ENCODE measurements at regions not wholly inside any gene's neighbourhood (a gene's known extent, or its start where the extent isn't known, plus 50 kb on each side); places are given as distances from the start of the nearest gene placed in this dataset.

DNA sequence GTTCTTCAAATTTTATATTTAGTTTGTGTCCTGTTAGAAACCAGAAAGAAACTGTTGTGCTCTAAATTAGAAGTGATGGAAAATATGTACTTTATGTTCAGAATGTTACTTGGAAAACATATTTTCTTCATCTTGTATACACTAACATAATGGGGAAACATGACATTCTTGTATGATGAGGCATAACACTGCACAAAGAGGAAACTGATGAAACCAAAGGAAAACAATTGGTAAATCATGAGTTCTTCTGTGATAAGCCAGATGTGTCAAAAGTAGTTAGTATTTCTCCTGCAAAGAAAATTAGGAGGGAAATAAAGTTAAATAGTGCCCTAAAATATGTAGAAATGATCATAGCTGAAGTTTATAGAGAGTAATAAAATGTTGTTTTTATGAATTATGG lies 111.1 kb upstream of the FBN2 start:
- no peak for TF ChIP-seq CTCF (IDR thresholded peaks at IDR 0.05; ENCODE audit: control insufficient read depth, insufficient read depth, low read depth, low read length, missing control alignments)
- DNase-seq (ENCODE audit: low read depth), result peak; percentile 46
- no peak overlapping the region for H3K4me3 ChIP-seq (ENCODE audit: control insufficient read depth, low read depth, low read length)

DNA sequence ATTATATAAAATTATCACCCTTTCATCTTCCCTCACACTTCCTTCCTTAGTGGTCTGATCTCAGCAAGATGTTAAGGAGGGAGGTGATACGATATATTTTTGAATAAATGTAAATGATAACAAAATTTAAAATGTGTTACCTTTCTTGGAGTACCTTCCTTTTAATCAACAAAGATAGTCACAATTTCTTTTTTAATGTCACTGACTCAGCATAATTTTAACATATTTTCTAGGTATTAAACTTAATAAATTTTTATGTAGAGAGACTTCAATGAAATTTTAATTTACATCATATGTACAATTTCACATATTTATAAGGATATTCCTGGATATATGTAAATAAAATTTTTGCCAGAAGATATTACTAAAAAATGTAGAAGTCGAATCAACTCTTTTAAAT lies 125.0 kb upstream of the FBN2 start:
- TF ChIP-seq CTCF (IDR thresholded peaks at IDR 0.05; ENCODE audit: control insufficient read depth, insufficient read depth, low read depth, low read length, missing control alignments), result no peak
- DNase-seq (ENCODE audit: low read depth), result no peak
- H3K4me3 ChIP-seq (ENCODE audit: control insufficient read depth, low read depth, low read length), result no peak overlapping the region

DNA sequence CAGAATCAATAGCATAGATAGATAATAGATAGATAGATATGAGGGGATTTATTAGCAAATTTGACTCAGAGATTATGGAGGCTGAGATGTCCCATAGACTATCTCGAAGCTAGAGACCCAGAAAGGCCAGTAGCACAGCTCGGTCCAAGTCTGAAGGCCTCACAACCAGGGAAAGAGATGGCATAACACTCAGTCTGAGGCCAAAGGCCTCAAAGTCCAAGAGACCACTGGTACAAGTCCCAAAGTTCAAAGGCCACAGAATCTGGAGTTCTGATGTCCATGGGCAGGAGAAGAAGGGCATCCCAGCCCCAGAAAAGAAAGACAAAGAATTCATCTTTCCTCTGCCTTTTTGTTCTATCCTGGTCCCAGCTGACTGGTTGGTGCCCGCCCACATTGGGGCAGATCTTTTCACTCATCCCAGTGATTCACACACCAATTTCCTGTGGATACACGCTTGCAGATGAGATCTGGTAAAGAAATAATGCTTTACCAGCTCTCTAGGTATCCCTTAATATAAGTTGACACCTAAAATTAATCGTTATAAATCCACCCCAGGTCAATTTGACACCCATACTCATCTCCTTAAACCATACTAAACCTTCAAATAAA lies 127.8 kb upstream of the FBN2 start:
- no peak for DNase-seq (ENCODE audit: low read depth)
- no peak overlapping the region for H3K4me3 ChIP-seq (ENCODE audit: control insufficient read depth, low read depth, low read length)
- no peak for TF ChIP-seq CTCF (IDR thresholded peaks at IDR 0.05; ENCODE audit: control insufficient read depth, insufficient read depth, low read depth, low read length, missing control alignments)

DNA sequence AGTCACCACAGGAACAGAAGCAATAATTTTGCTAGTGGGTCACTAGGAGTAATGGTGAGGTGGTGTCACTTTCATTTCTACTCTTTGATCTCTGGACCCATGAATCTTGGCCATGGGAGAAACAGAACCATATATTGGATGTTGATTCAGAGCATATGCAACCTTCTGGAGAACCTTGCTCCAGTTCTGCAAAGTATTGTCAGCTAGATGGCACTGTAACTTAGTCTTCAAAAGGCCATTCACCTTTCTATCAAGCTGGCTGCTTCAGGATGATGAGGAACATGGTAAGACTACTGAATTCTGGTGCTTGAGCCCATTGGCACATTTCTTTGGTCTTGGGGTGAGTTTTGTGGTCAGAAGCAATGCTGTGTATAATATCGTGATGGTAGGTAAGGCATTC lies 129.1 kb upstream of the FBN2 start:
- H3K4me3 ChIP-seq (ENCODE audit: control insufficient read depth, low read depth, low read length), result no peak overlapping the region
- DNase-seq (ENCODE audit: low read depth), result no peak
- TF ChIP-seq CTCF (IDR thresholded peaks at IDR 0.05; ENCODE audit: control insufficient read depth, insufficient read depth, low read depth, low read length, missing control alignments), result peak; percentile 18

DNA sequence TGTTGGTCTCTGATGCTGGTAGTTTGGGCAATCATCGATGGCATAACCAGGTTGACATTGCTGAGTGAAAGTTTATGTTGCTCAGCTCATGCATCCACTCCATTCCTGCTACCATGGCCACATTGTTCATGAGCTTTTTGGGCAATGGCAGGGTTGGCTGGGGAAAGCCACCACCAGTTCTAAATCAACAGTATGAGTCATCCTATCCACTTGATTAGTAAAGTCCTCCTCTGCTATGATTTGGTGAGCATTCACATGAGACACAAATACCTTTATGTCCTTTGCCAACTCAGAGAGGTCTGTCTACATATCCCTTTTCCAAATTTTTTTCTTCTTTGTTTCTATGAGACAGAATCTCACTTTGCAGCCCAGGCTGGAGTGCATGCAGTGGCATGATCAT lies 129.7 kb upstream of the FBN2 start:
- no peak for TF ChIP-seq CTCF (IDR thresholded peaks at IDR 0.05; ENCODE audit: control insufficient read depth, insufficient read depth, low read depth, low read length, missing control alignments)
- no peak for DNase-seq (ENCODE audit: low read depth)
- no peak overlapping the region for H3K4me3 ChIP-seq (ENCODE audit: control insufficient read depth, low read depth, low read length)

DNA sequence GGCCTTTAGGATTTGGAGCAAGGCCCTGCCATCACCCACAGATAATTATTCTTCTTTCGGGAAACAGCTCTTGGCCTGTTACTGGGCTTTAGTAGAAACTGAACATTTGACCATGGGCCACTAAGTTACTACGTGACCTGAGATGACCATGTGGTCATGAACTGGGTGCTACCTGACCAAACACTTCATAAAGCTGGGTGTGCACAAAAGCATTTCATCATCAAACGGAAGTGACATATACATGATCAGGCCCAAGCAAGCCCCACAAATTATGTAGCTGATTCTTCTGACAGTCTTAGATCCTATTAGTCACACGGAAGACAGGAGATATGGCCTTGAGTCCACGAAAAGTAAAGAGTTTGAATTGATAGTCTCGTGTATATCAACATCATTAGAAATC lies 130.9 kb upstream of the FBN2 start:
- no peak overlapping the region for H3K4me3 ChIP-seq (ENCODE audit: control insufficient read depth, low read depth, low read length)
- TF ChIP-seq CTCF (IDR thresholded peaks at IDR 0.05; ENCODE audit: control insufficient read depth, insufficient read depth, low read depth, low read length, missing control alignments), result no peak
- DNase-seq (ENCODE audit: low read depth), result no peak

DNA sequence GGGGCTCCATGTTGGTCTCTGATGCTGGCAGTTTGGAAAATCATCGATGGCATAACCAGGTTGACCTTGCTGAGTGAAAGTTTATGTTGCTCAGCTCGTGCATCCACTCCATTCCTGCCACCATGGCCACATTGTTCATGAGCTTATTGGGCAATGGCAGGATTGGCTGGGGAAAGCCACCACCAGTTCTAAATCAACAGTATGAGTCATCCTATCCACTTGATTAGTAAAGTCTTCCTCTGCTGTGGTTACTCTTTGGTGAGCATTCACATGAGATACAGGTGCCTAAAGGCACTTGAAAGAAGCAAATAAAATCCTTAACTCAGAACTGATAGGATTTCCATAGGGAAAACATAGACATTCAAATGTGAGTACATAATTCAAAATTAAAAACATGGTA lies 131.8 kb upstream of the FBN2 start:
- no peak for DNase-seq (ENCODE audit: low read depth)
- no peak overlapping the region for H3K4me3 ChIP-seq (ENCODE audit: control insufficient read depth, low read depth, low read length)
- no peak for TF ChIP-seq CTCF (IDR thresholded peaks at IDR 0.05; ENCODE audit: control insufficient read depth, insufficient read depth, low read depth, low read length, missing control alignments)
